Progenitor cell of endocrine pancreas (in vitro differentiated cells): ENCODE measurements at regions not wholly inside any gene's neighbourhood (a gene's known extent, or its start where the extent isn't known, plus 50 kb on each side); places are given as distances from the start of the nearest gene placed in this dataset.

Experiments
- DNase-seq: peaks from one replicate; pipeline ENCODE4 v3.0.0; 2021; ENCODE audit warnings: low spot score; ENCODE audit not compliant: unreplicated experiment
- H3K27ac Mint-ChIP-seq: 2 replicates; pipeline ENCODE4 v1.8.0; 2021; ENCODE audit warnings: mild to moderate bottlenecking, moderate library complexity, mixed read lengths
- H3K27me3 Mint-ChIP-seq: 2 replicates; pipeline ENCODE4 v1.8.0; 2021; ENCODE audit warnings: mixed read lengths
- H3K36me3 Mint-ChIP-seq: 2 replicates; pipeline ENCODE4 v1.8.0; 2022; ENCODE audit warnings: mixed read lengths; ENCODE audit not compliant: insufficient read depth
- H3K4me1 Mint-ChIP-seq: 2 replicates; pipeline ENCODE4 v1.8.0; 2021; ENCODE audit warnings: low read depth, mixed read lengths
- H3K4me3 Mint-ChIP-seq: 2 replicates; pipeline ENCODE4 v1.8.0; 2021; ENCODE audit warnings: low read depth, mild to moderate bottlenecking, moderate library complexity, mixed read lengths
- H3K9me3 Mint-ChIP-seq: 2 replicates; pipeline ENCODE4 v1.8.0; 2021; ENCODE audit warnings: low read depth, mixed read lengths
- CTCF ChIP-seq: fragments of 200-600 bp; sonication (generic); IDR thresholded peaks from one replicate; pipeline ENCODE4 v1.5.0; 2021; ENCODE audit warnings: antibody characterized with exemption, mild to moderate bottlenecking; ENCODE audit not compliant: unreplicated experiment

- DNase-seq = no peak
- Mint-ChIP-seq H3K27me3 (no peaks in the 10 kb centered on the region), H3K9me3 (no peaks in the 10 kb centered on the region), H3K27ac (no peak overlapping the region), H3K36me3 (no peaks in the 10 kb centered on the region), H3K4me1 (no peaks in the 10 kb centered on the region), H3K4me3 (no peak overlapping the region)
- TF ChIP-seq CTCF = no peak
These were observed 410.8 kb upstream of the FANCL start for GRCh38 chr2:58651930-58652329.

GRCh38 chr2:58650781-58651180 lies 409.7 kb upstream of the FANCL start:
- no peak overlapping the region for H3K27ac Mint-ChIP-seq
- no peak for DNase-seq
- no peaks in the 10 kb centered on the region for H3K36me3 Mint-ChIP-seq
- H3K4me3 Mint-ChIP-seq = no peak overlapping the region
- no peaks in the 10 kb centered on the region for H3K4me1 Mint-ChIP-seq
- TF ChIP-seq CTCF = no peak
- no peaks in the 10 kb centered on the region for H3K9me3 Mint-ChIP-seq
- no peaks in the 10 kb centered on the region for H3K27me3 Mint-ChIP-seq

- Mint-ChIP-seq H3K4me1 (no peaks in the 10 kb centered on the region), H3K36me3 (no peaks in the 10 kb centered on the region), H3K27ac (no peak overlapping the region), H3K27me3 (no peaks in the 10 kb centered on the region), H3K4me3 (no peak overlapping the region), H3K9me3 (no peaks in the 10 kb centered on the region)
- no peak for TF ChIP-seq CTCF
- DNase-seq = no peak
These were observed 408.6 kb upstream of the FANCL start for GRCh38 chr2:58649756-58650155.

GRCh38 chr2:58645017-58645416 lies 403.9 kb upstream of the FANCL start:
- Mint-ChIP-seq H3K36me3 (no peaks in the 10 kb centered on the region), H3K27me3 (no peaks in the 10 kb centered on the region), H3K27ac (no peak overlapping the region), H3K4me1 (no peaks in the 10 kb centered on the region), H3K4me3 (no peak overlapping the region), H3K9me3 (no peaks in the 10 kb centered on the region)
- no peak for TF ChIP-seq CTCF
- DNase-seq = no peak

- H3K27me3 Mint-ChIP-seq = no peaks in the 10 kb centered on the region
- H3K4me1 Mint-ChIP-seq = no peaks in the 10 kb centered on the region
- no peak overlapping the region for H3K27ac Mint-ChIP-seq
- H3K36me3 Mint-ChIP-seq = no peaks in the 10 kb centered on the region
- H3K4me3 Mint-ChIP-seq = no peak overlapping the region
- TF ChIP-seq CTCF = no peak
- H3K9me3 Mint-ChIP-seq = no peaks in the 10 kb centered on the region
- DNase-seq = no peak
These were observed 403.3 kb upstream of the FANCL start for GRCh38 chr2:58644451-58644850.
